OCI-LY7 (cell line): ENCODE measurements at regions not wholly inside any gene's neighbourhood (a gene's known extent, or its start where the extent isn't known, plus 50 kb on each side); places are given as distances from the start of the nearest gene placed in this dataset.

Experiments used
- BruUV-seq: library from RNA; stranded (reverse); fragments of 400-500 nt; replicated peaks from 2 replicates; lab custom pipeline; 2021; lab: Mats Ljungman, UMichigan
- CTCF ChIA-PET: fragments of 300-600 bp; sonication (Branson Sonifier 250); formaldehyde crosslinking; loops from one replicate; lab custom pipeline; 2022; ENCODE audit warnings: antibody characterized with exemption; ENCODE audit not compliant: unreplicated experiment; lab: Charles Lee
- POLR2A ChIA-PET: fragments of 300-600 bp; sonication (Branson Sonifier 250); formaldehyde crosslinking; loops from one replicate; lab custom pipeline; 2022; ENCODE audit warnings: antibody characterized with exemption; lab: Charles Lee
- DNase-seq: peaks from one replicate; pipeline ENCODE4 v3.0.0-alpha.2; 2015; ENCODE audit warnings: low spot score
- H2AFZ ChIP-seq: fragments of 200-600 bp; sonication (generic), shearing (Covaris generic); 2 replicates; pipeline ENCODE4 v1.6.1; 2014; ENCODE audit warnings: mild to moderate bottlenecking, antibody characterized with exemption, low read length, moderate library complexity
- H3K27ac ChIP-seq: fragments of 200-600 bp; sonication (generic); 2 replicates; pipeline ENCODE4 v1.5.1; 2014; ENCODE audit warnings: mixed run types, low read depth, mild to moderate bottlenecking, moderate library complexity, low read length, inconsistent platforms; ENCODE audit not compliant: poor library complexity, severe bottlenecking
- H3K36me3 ChIP-seq: fragments of 200-600 bp; sonication (generic); 2 replicates; pipeline ENCODE4 v1.6.1; 2014; ENCODE audit warnings: mild to moderate bottlenecking, antibody characterized with exemption, low read length, moderate library complexity, mixed read lengths; ENCODE audit not compliant: insufficient read depth
- H3K4me1 ChIP-seq: fragments of 200-600 bp; sonication (generic); 2 replicates; pipeline ENCODE4 v1.5.1; 2014; ENCODE audit warnings: mild to moderate bottlenecking, low read length; ENCODE audit not compliant: insufficient read depth, poor library complexity, severe bottlenecking
- H3K4me2 ChIP-seq: fragments of 200-600 bp; sonication (generic); 2 replicates; pipeline ENCODE4 v1.6.1; 2014; ENCODE audit warnings: mild to moderate bottlenecking, low read length
- H3K4me3 ChIP-seq: fragments of 200-600 bp; sonication (generic); 2 replicates; pipeline ENCODE4 v1.5.1; 2014; ENCODE audit warnings: mild to moderate bottlenecking, low read depth, low read length; ENCODE audit not compliant: poor library complexity, severe bottlenecking
- H3K79me2 ChIP-seq: fragments of 200-600 bp; sonication (generic); 2 replicates; pipeline ENCODE4 v1.6.1; 2016; ENCODE audit warnings: low read depth, mild to moderate bottlenecking, low read length, moderate library complexity, mixed read lengths; ENCODE audit not compliant: insufficient read depth
- H3K9me2 ChIP-seq: fragments of 200-600 bp; sonication (generic); 2 replicates; pipeline ENCODE4 v1.6.1; 2016; ENCODE audit warnings: mild to moderate bottlenecking, low read length, mixed read lengths; ENCODE audit not compliant: insufficient read depth
- H3K9me3 ChIP-seq: fragments of 200-600 bp; sonication (generic); 2 replicates; pipeline ENCODE4 v1.6.1; 2014; ENCODE audit warnings: mild to moderate bottlenecking, mixed run types, low read length, mixed read lengths
- H4K20me1 ChIP-seq: fragments of 200-600 bp; sonication (generic); 2 replicates; pipeline ENCODE4 v1.6.1; 2014; ENCODE audit warnings: mild to moderate bottlenecking, antibody characterized with exemption, low read length, moderate library complexity, mixed read lengths; ENCODE audit not compliant: insufficient read depth
- CTCF ChIP-seq: fragments of 200-600 bp; sonication (generic); conservative IDR thresholded peaks from 2 replicates; pipeline ENCODE4 v1.5.1; 2014; ENCODE audit warnings: mild to moderate bottlenecking, antibody characterized with exemption, low read length, moderate library complexity, mixed read lengths
- EZH2phosphoT487 ChIP-seq: fragments of 200-600 bp; sonication (generic); IDR thresholded peaks from 2 replicates; pipeline ENCODE4 v1.6.1; 2018; ENCODE audit warnings: low read depth, borderline replicate concordance, mild to moderate bottlenecking, mixed run types, antibody characterized with exemption, low read length, moderate library complexity, mixed read lengths
- intact Hi-C: fragments of 100-400 bp; cut with micrococcal nuclease; formaldehyde crosslinking; loops from one replicate; pipeline ENCODE4 v1.10.0; 2022; ENCODE audit not compliant: unreplicated experiment

- DNase-seq = peak; percentile 10
- H3K9me3 ChIP-seq = no peaks in the 10 kb centered on the region
- no TSS peak for BruUV-seq
- H3K27ac ChIP-seq = no peak overlapping the region
- intact Hi-C loops = no loop called here
- no peak overlapping the region for H2AFZ ChIP-seq
- H3K4me3 ChIP-seq = no peak overlapping the region
- POLR2A ChIA-PET = no interaction called here
- CTCF ChIA-PET = no interaction called here
- H3K4me1 ChIP-seq = no peaks in the 10 kb centered on the region
- TF ChIP-seq CTCF (no peak), EZH2phosphoT487 (no peak)
- H3K79me2 ChIP-seq = no peaks in the 10 kb centered on the region
- no peaks in the 10 kb centered on the region for H3K9me2 ChIP-seq
- H3K36me3 ChIP-seq = no peaks in the 10 kb centered on the region
- H4K20me1 ChIP-seq = no peaks in the 10 kb centered on the region
- no peak overlapping the region for H3K4me2 ChIP-seq
Observed at GRCh38 chrX:7574325-7574724, 268.6 kb upstream of the VCX start.

GRCh38 chrX:7570432-7571029 is 272.4 kb upstream of the VCX start:
- no peaks in the 10 kb centered on the region for H3K4me1 ChIP-seq
- ChIA-PET CTCF (no interaction called here), POLR2A (no interaction called here)
- H3K27ac ChIP-seq = no peak overlapping the region
- H3K9me3 ChIP-seq = no peaks in the 10 kb centered on the region
- no peak overlapping the region for H3K4me2 ChIP-seq
- no peaks in the 10 kb centered on the region for H3K9me2 ChIP-seq
- BruUV-seq = no TSS peak
- no peaks in the 10 kb centered on the region for H4K20me1 ChIP-seq
- H3K36me3 ChIP-seq = no peaks in the 10 kb centered on the region
- intact Hi-C loops = no loop called here
- TF ChIP-seq EZH2phosphoT487 (no peak), CTCF (no peak)
- no peaks in the 10 kb centered on the region for H3K79me2 ChIP-seq
- no peak overlapping the region for H2AFZ ChIP-seq
- no peak overlapping the region for H3K4me3 ChIP-seq
- DNase-seq = no peak

GRCh38 chrX:7568597-7568996 is 274.4 kb upstream of the VCX start:
- intact Hi-C loops = no loop called here
- no peaks in the 10 kb centered on the region for H3K4me1 ChIP-seq
- H4K20me1 ChIP-seq = no peaks in the 10 kb centered on the region
- no peak for DNase-seq
- no TSS peak for BruUV-seq
- ChIA-PET CTCF (no interaction called here), POLR2A (no interaction called here)
- no peak overlapping the region for H2AFZ ChIP-seq
- H3K9me2 ChIP-seq = no peaks in the 10 kb centered on the region
- H3K79me2 ChIP-seq = no peaks in the 10 kb centered on the region
- no peak overlapping the region for H3K4me3 ChIP-seq
- TF ChIP-seq EZH2phosphoT487 (no peak), CTCF (no peak)
- H3K27ac ChIP-seq = no peak overlapping the region
- H3K4me2 ChIP-seq = no peak overlapping the region
- H3K9me3 ChIP-seq = no peaks in the 10 kb centered on the region
- no peaks in the 10 kb centered on the region for H3K36me3 ChIP-seq
